ENCODE measurements at regions not wholly inside any gene's neighbourhood (a gene's known extent, or its start where the extent isn't known, plus 50 kb on each side); places are given as distances from the start of the nearest gene placed in this dataset.
"Not testable (repeated sequence)": the region's sequence is repeated elsewhere in the genome, so short reads cannot be mapped to it uniquely, and the experiment has no call there.

GRCh38 chr2:240259924-240260529, 119.6 kb upstream of the OTOS start:
- TF ChIP-seq CTCF (IDR thresholded peaks at IDR 0.05; ENCODE audit: unreplicated experiment): no peak
- H3K36me3 Mint-ChIP-seq (ENCODE audit: low read depth, unreplicated experiment): peaks cover 19% of the 10 kb centered on the region
- H3K27ac Mint-ChIP-seq (ENCODE audit: unreplicated experiment): no peak overlapping the region
- DNase-seq (ENCODE audit: low spot score): no peak
- no peak overlapping the region for H3K4me3 Mint-ChIP-seq (ENCODE audit: unreplicated experiment)
- peaks cover 6% of the 10 kb centered on the region for H3K27me3 Mint-ChIP-seq (ENCODE audit: unreplicated experiment)
- peaks cover 15% of the 10 kb centered on the region for H3K9me3 Mint-ChIP-seq (ENCODE audit: unreplicated experiment)
- H3K4me1 Mint-ChIP-seq (ENCODE audit: unreplicated experiment): no peaks in the 10 kb centered on the region

- TF ChIP-seq CTCF (IDR thresholded peaks at IDR 0.05; ENCODE audit: unreplicated experiment): no peak
- Mint-ChIP-seq H3K4me3 (ENCODE audit: unreplicated experiment) (no peak overlapping the region), H3K36me3 (ENCODE audit: low read depth, unreplicated experiment) (peaks cover 19% of the 10 kb centered on the region), H3K4me1 (ENCODE audit: unreplicated experiment) (no peaks in the 10 kb centered on the region), H3K27me3 (ENCODE audit: unreplicated experiment) (peaks cover 6% of the 10 kb centered on the region), H3K27ac (ENCODE audit: unreplicated experiment) (no peak overlapping the region), H3K9me3 (ENCODE audit: unreplicated experiment) (peaks cover 15% of the 10 kb centered on the region)
- no peak for DNase-seq (ENCODE audit: low spot score)
Observed at GRCh38 chr2:240260664-240261063, 120.2 kb upstream of the OTOS start.

GRCh38 chr2:240262578-240262977, 122.1 kb upstream of the OTOS start:
- H3K27me3 Mint-ChIP-seq (ENCODE audit: unreplicated experiment); DNase-seq (ENCODE audit: low spot score); H3K27ac Mint-ChIP-seq (ENCODE audit: unreplicated experiment); H3K4me1 Mint-ChIP-seq (ENCODE audit: unreplicated experiment); H3K4me3 Mint-ChIP-seq (ENCODE audit: unreplicated experiment): not testable (repeated sequence)
- peaks cover 15% of the 10 kb centered on the region for H3K9me3 Mint-ChIP-seq (ENCODE audit: unreplicated experiment)
- H3K36me3 Mint-ChIP-seq (ENCODE audit: low read depth, unreplicated experiment): peaks cover 19% of the 10 kb centered on the region

GRCh38 chr2:240269380-240269779, 128.9 kb upstream of the OTOS start:
- Mint-ChIP-seq H3K4me1 (ENCODE audit: unreplicated experiment) (no peaks in the 10 kb centered on the region), H3K36me3 (ENCODE audit: low read depth, unreplicated experiment) (no peaks in the 10 kb centered on the region), H3K4me3 (ENCODE audit: unreplicated experiment) (no peak overlapping the region), H3K27ac (ENCODE audit: unreplicated experiment) (no peak overlapping the region), H3K9me3 (ENCODE audit: unreplicated experiment) (peaks cover 3% of the 10 kb centered on the region), H3K27me3 (ENCODE audit: unreplicated experiment) (no peaks in the 10 kb centered on the region)
- no peak for DNase-seq (ENCODE audit: low spot score)
- no peak for TF ChIP-seq CTCF (IDR thresholded peaks at IDR 0.05; ENCODE audit: unreplicated experiment)

- H3K9me3 Mint-ChIP-seq (ENCODE audit: unreplicated experiment): peaks cover 3% of the 10 kb centered on the region
- DNase-seq (ENCODE audit: low spot score): no peak
- no peak overlapping the region for H3K27ac Mint-ChIP-seq (ENCODE audit: unreplicated experiment)
- no peaks in the 10 kb centered on the region for H3K4me1 Mint-ChIP-seq (ENCODE audit: unreplicated experiment)
- H3K4me3 Mint-ChIP-seq (ENCODE audit: unreplicated experiment): no peak overlapping the region
- no peak for TF ChIP-seq CTCF (IDR thresholded peaks at IDR 0.05; ENCODE audit: unreplicated experiment)
- no peaks in the 10 kb centered on the region for H3K27me3 Mint-ChIP-seq (ENCODE audit: unreplicated experiment)
- H3K36me3 Mint-ChIP-seq (ENCODE audit: low read depth, unreplicated experiment): no peaks in the 10 kb centered on the region
Observed at GRCh38 chr2:240269886-240270285, 129.4 kb upstream of the OTOS start.
